Gastroesophageal sphincter (tissue), 4 donors: ENCODE measurements at regions not wholly inside any gene's neighbourhood (a gene's known extent, or its start where the extent isn't known, plus 50 kb on each side); places are given as distances from the start of the nearest gene placed in this dataset.
"Not testable (repeated sequence)": the region's sequence is repeated elsewhere in the genome, so short reads cannot be mapped to it uniquely, and the experiment has no call there.

Experiments used
- ATAC-seq: fragments of 150-250 bp; one replicate; pipeline ENCODE4 v1.9.1; 2016; ENCODE audit warnings: mild to moderate bottlenecking, moderate library complexity
- H3K27ac ChIP-seq, 4 donors: fragments of 200-600 bp; sonication (generic) in 3 of 4; 1 replicate in 3 of 4; 2 replicates in 1 of 4; pipeline ENCODE4 v1.5.1; 2016 to 2019
- H3K27me3 ChIP-seq: fragments of 200-600 bp; sonication (generic); one replicate; pipeline ENCODE4 v1.5.1; 2019
- H3K36me3 ChIP-seq, 2 donors: fragments of 200-600 bp; sonication (generic); one replicate each; pipeline ENCODE4 v1.5.1; 2019; ENCODE audit warnings: control low read depth in 1 of 2
- H3K4me1 ChIP-seq, 3 donors: fragments of 200-600 bp; sonication (generic); 1 replicate in 2 of 3; 2 replicates in 1 of 3; pipeline ENCODE4 v1.5.1; 2016 to 2019; ENCODE audit warnings: control low read depth in 2 of 3
- H3K4me3 ChIP-seq, 2 donors: fragments of 200-600 bp; sonication (generic); one replicate each; pipeline ENCODE4 v1.5.1; 2019; ENCODE audit warnings: mild to moderate bottlenecking in 1 of 2, moderate library complexity in 1 of 2
- H3K9me3 ChIP-seq, 3 donors: fragments of 200-600 bp; sonication (generic); one replicate each; pipeline ENCODE4 v1.5.1; 2017 to 2019; ENCODE audit warnings: control low read depth in 2 of 3
- EP300 ChIP-seq: sonication (generic); formaldehyde crosslinking; IDR thresholded peaks from one replicate; pipeline ENCODE4 v1.6.1; 2017; ENCODE audit warnings: antibody characterized with exemption, mild to moderate bottlenecking
- POLR2A ChIP-seq, 2 donors: fragments of 450-650 bp; IDR thresholded peaks; one replicate each; pipeline ENCODE4 v1.6.1; 2017; ENCODE audit warnings: antibody characterized with exemption in 2 of 2, mild to moderate bottlenecking in 2 of 2, moderate library complexity in 1 of 2
- POLR2AphosphoS5 ChIP-seq: sonication (generic); formaldehyde crosslinking; IDR thresholded peaks from one replicate; pipeline ENCODE4 v1.6.1; 2017; ENCODE audit warnings: antibody characterized with exemption
- WGBS, 2 donors: methylation state at CpG; one replicate each; pipeline ENCODE4 v1.1.5; 2018; ENCODE audit warnings: low coverage in 1 of 2; 5-methylcytosine and 5-hydroxymethylcytosine counted together
- TF ChIP-seq, protein P1 (sequence below), 4 experiments: fragments of 200-600 bp in 2 of 4; fragments of 450-650 bp in 2 of 4; sonication (generic) in 1 of 4; IDR thresholded peaks; one replicate each; pipeline ENCODE4 v1.5.1; 2017 to 2019; ENCODE audit warnings: antibody characterized with exemption in 4 of 4, mild to moderate bottlenecking in 2 of 4, moderate library complexity in 2 of 4

DNA sequence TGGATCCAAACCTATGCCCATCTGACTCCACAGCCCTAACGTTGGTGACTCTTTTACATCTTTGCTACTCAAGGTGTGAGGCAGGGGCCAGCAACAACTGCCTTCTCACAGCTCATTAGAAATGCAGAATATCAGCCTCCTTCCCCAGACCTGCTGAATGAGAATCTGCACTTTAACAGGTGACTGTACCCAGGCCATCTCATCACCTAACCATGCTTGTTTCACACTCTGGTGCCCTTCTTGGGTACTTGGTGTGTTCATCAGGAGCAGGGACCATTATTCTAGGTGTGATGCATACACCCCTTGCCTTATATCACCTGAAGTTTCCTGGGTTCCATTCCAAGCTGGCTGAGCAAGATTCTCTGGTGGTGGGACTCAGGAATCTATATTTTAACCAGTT, 196.3 kb upstream of the LMCD1 start:
- Histone ChIP-seq H3K27me3 (no peaks in the 10 kb centered on the region), H3K4me3 (no peak overlapping the region), H3K36me3 (no peaks in the 10 kb centered on the region), H3K27ac (no peak overlapping the region), H3K9me3 (no peaks in the 10 kb centered on the region), H3K4me1 (no peaks in the 10 kb centered on the region)
- TF ChIP-seq EP300 (no peak), POLR2AphosphoS5 (no peak), POLR2A (IDR thresholded peaks at IDR 0.05) (no peak)
- TF ChIP-seq, protein P1, sequence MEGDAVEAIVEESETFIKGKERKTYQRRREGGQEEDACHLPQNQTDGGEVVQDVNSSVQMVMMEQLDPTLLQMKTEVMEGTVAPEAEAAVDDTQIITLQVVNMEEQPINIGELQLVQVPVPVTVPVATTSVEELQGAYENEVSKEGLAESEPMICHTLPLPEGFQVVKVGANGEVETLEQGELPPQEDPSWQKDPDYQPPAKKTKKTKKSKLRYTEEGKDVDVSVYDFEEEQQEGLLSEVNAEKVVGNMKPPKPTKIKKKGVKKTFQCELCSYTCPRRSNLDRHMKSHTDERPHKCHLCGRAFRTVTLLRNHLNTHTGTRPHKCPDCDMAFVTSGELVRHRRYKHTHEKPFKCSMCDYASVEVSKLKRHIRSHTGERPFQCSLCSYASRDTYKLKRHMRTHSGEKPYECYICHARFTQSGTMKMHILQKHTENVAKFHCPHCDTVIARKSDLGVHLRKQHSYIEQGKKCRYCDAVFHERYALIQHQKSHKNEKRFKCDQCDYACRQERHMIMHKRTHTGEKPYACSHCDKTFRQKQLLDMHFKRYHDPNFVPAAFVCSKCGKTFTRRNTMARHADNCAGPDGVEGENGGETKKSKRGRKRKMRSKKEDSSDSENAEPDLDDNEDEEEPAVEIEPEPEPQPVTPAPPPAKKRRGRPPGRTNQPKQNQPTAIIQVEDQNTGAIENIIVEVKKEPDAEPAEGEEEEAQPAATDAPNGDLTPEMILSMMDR (IDR thresholded peaks at IDR 0.05): no peak
- no peak for ATAC-seq
- WGBS, 2 donors: 25 to 67% methylated on average over 1 of the region's 1 CpG

DNA sequence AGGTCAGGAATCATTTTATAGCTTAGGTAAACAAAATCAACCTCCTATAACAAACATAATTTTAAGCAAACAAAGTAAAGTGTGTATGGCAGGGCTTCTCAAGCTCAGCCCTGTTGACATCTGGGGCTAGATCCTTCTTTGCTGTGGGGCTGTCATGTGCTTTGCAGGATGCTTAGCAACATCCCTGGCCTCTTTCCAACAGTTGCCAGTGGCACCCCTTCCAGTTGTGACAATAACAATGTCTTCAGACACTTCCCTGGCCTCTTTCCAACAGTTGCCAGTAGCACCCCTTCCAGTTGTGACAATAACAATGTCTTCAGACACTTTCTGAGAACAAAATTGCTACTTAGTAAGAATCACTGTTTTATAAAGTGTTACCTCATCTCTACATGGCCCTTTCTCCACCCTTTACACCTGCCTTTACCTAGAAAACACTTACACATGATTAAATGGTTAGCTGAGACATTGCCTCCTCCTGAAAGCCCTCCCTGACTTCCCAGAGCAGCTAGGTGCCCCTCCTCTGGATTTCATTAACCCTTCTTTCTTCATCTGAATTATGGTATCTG, 194.0 kb upstream of the LMCD1 start:
- no peak for ATAC-seq
- no peak overlapping the region for H3K4me3 ChIP-seq
- no peak overlapping the region for H3K27ac ChIP-seq
- no peaks in the 10 kb centered on the region for H3K4me1 ChIP-seq
- H3K36me3 ChIP-seq: no peaks in the 10 kb centered on the region
- TF ChIP-seq POLR2A (IDR thresholded peaks at IDR 0.05) (no peak), POLR2AphosphoS5 (no peak), EP300 (no peak)
- TF ChIP-seq, protein P1 (IDR thresholded peaks at IDR 0.05): no peak
- no peaks in the 10 kb centered on the region for H3K27me3 ChIP-seq
- H3K9me3 ChIP-seq: no peaks in the 10 kb centered on the region

DNA sequence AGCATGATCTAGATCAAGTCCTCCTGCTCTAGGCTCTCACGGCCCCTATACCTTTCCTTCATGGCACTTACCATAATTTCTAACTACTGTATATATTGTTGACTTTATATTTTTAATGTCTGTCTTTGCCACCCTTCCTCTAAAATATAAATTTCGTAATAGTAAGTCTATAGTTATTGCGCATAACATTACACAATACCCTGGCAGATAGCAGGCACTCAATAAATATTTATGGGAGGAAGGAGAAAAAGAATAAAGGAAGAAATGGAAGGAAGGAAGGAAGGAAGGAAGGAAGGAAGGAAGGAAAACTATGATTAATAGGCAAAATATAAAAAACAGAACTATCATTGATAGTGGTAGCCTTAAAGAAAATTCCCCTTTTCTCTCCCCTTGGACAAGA, 190.3 kb upstream of the LMCD1 start:
- no peaks in the 10 kb centered on the region for H3K9me3 ChIP-seq
- WGBS, 2 donors: 84 to 97% methylated on average over 3 of the region's 3 CpGs
- H3K27me3 ChIP-seq: no peaks in the 10 kb centered on the region
- TF ChIP-seq POLR2A (IDR thresholded peaks at IDR 0.05) (no peak), EP300 (no peak), POLR2AphosphoS5 (no peak)
- TF ChIP-seq, protein P1 (IDR thresholded peaks at IDR 0.05): no peak
- H3K4me3 ChIP-seq: no peak overlapping the region
- no peaks in the 10 kb centered on the region for H3K4me1 ChIP-seq
- H3K27ac ChIP-seq: no peak overlapping the region
- no peaks in the 10 kb centered on the region for H3K36me3 ChIP-seq
- ATAC-seq: no peak

DNA sequence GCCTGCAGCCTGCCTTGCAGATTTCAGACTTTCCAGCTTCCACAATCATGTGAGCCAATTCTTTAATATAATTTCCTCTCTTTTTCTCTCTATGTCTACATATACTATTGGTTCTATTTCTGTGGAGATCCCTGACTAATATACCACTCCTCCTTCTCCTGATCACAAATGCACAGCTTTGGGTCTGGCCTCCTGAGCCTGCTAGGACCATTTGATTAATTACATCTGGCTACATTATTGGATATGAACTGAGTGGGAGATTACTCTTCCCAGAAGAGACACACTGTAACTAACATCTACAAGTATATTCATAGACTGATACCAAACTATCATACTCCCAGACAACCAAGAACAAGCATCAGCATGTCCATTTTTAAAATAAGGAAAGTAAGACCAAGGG, 188.9 kb upstream of the LMCD1 start:
- Histone ChIP-seq H3K27ac (no peak overlapping the region), H3K4me3 (no peak overlapping the region), H3K36me3 (no peaks in the 10 kb centered on the region), H3K4me1 (no peaks in the 10 kb centered on the region), H3K27me3 (no peaks in the 10 kb centered on the region), H3K9me3 (no peaks in the 10 kb centered on the region)
- no peak for TF ChIP-seq POLR2A (IDR thresholded peaks at IDR 0.05)
- TF ChIP-seq EP300: no peak
- TF ChIP-seq POLR2AphosphoS5: no peak
- TF ChIP-seq, protein P1 (IDR thresholded peaks at IDR 0.05): no peak
- no peak for ATAC-seq

- Histone ChIP-seq H3K27ac (no peak overlapping the region), H3K27me3 (no peaks in the 10 kb centered on the region), H3K36me3 (no peaks in the 10 kb centered on the region), H3K4me1 (no peaks in the 10 kb centered on the region), H3K4me3 (no peak overlapping the region), H3K9me3 (no peaks in the 10 kb centered on the region)
- ATAC-seq: no peak
- 49 to 63% methylated on average over 3 to 5 of the region's 5 CpGs for WGBS, 2 donors
- TF ChIP-seq, protein P1 (IDR thresholded peaks at IDR 0.05): no peak
- TF ChIP-seq POLR2A (IDR thresholded peaks at IDR 0.05) (no peak), POLR2AphosphoS5 (no peak), EP300 (no peak)
Measured at GRCh38 chr3:8313560-8314267, 187.9 kb upstream of the LMCD1 start.

DNA sequence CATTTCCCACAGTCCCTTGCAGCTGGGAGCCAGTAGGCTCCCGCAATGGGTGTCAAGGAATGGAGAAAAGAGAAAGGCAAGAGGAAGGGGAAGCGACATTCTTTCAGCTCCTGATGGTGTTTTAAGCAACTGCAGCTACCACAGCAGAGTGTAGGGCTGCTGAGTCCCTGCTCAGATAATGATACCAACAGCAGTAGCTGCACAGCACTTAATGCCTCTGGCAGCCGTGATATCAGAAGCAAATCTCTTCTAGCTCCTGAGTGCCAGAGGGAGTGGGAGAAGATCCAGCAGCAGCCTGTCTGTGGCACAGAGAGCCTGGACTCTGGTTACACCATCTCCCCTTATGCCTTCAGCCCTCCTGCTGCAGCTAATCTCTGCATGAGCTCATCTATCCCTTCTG, 186.1 kb upstream of the LMCD1 start:
- H3K36me3 ChIP-seq, H3K4me1 ChIP-seq, H3K9me3 ChIP-seq, H3K27ac ChIP-seq, H3K4me3 ChIP-seq, ATAC-seq, H3K27me3 ChIP-seq: not testable (repeated sequence)
- WGBS, 2 donors: 86 to 87% methylated on average over 2 of the region's 3 CpGs
